Psoas muscle (tissue), 7 donors: ENCODE measurements at regions not wholly inside any gene's neighbourhood (a gene's known extent, or its start where the extent isn't known, plus 50 kb on each side); places are given as distances from the start of the nearest gene placed in this dataset.

ENCODE experiments used
- ATAC-seq, 4 donors: fragments of 200-7000 bp; cut with Tn5 transposase; one replicate each; pipeline ENCODE4 v1.9.1; 2020; ENCODE audit warnings: moderate library complexity in 3 of 4, mild to moderate bottlenecking in 2 of 4
- DNase-seq, 2 donors: peaks; one replicate each; pipeline ENCODE4 v3.0.0-alpha.2; 2020
- H3K27ac ChIP-seq: fragments of 200-600 bp; one replicate; pipeline ENCODE4 v1.8.0; 2022
- H3K27me3 ChIP-seq, 3 donors: fragments of 200-600 bp in 1 of 3; one replicate each; pipeline versions ENCODE4 v1.6.1 to v1.8.0; 2013 to 2022; ENCODE audit warnings: low read length in 2 of 3, mild to moderate bottlenecking in 2 of 3, moderate library complexity in 1 of 3; ENCODE audit not compliant: insufficient read depth in 3 of 3
- H3K36me3 ChIP-seq, 2 donors: fragments of 200-600 bp in 1 of 2; one replicate each; pipeline versions ENCODE4 v1.6.1 to v1.8.0; 2013 to 2022; ENCODE audit warnings: low read depth in 1 of 2, mild to moderate bottlenecking in 1 of 2, moderate library complexity in 1 of 2; ENCODE audit not compliant: insufficient read depth in 1 of 2
- H3K4me1 ChIP-seq: fragments of 200-600 bp; one replicate; pipeline ENCODE4 v1.8.0; 2022
- H3K4me3 ChIP-seq: fragments of 200-600 bp; one replicate; pipeline ENCODE4 v1.8.0; 2022; ENCODE audit warnings: mild to moderate bottlenecking
- H3K9me3 ChIP-seq: fragments of 200-600 bp; one replicate; pipeline ENCODE4 v1.8.0; 2022
- CTCF ChIP-seq: fragments of 200-600 bp; IDR thresholded peaks from one replicate; pipeline ENCODE4 v1.8.0; 2022; ENCODE audit warnings: antibody characterized with exemption
- WGBS, 3 donors: extraction: QIAGEN DNeasy Blood & Tissue Kit; methylation state at CpG; one replicate each; pipeline versions ENCODE4 v1.1.6 to v1.1.7; 2013; 5-methylcytosine and 5-hydroxymethylcytosine counted together
- intact Hi-C, 2 donors: fragments of 100-400 bp; cut with DNase I; formaldehyde crosslinking; loops; one replicate each; pipeline versions ENCODE4 v1.11.0 to v1.14.2; 2022
- donor health status: healthy with polysubstance abuse.
- donor health status: DM: no; HTN: no; CAD: no; lungs with moderate emphysema.
- donor health status: Bipolar disorder and iron deficiency.
- donor health status: healthy.
- donor health status: DM: yes; HTN: yes; CAD: no.
- donor health status: DM: no; HTN: no; CAD: no.
- donor health status: DM: yes; HTN: yes; CAD: no.

GRCh38 chr1:219337588-219337987 lies 163.9 kb downstream of the LYPLAL1 start:
- H3K9me3 ChIP-seq, result no peaks in the 10 kb centered on the region
- H3K27me3 ChIP-seq, result no peaks in the 10 kb centered on the region
- H3K4me1 ChIP-seq, result peaks cover 3% of the 10 kb centered on the region
- no peaks in the 10 kb centered on the region for H3K36me3 ChIP-seq
- ATAC-seq (no peak), DNase-seq (no peak)
- intact Hi-C loops, result no loop called here
- TF ChIP-seq CTCF, result no peak
- no peak overlapping the region for H3K27ac ChIP-seq
- 95 to 97% (median 96%) methylated on average over 1 of the region's 1 CpG for WGBS, 3 donors
- no peak overlapping the region for H3K4me3 ChIP-seq

- H3K4me3 ChIP-seq, result no peak overlapping the region
- peak in 1 of 4 donors; percentile 72 for ATAC-seq
- TF ChIP-seq CTCF, result no peak
- 29 to 58% (median 29%) methylated on average over 1 of the region's 1 CpG for WGBS, 3 donors
- no peak for DNase-seq
- H3K27me3 ChIP-seq, result no peaks in the 10 kb centered on the region
- H3K4me1 ChIP-seq, result peaks cover 3% of the 10 kb centered on the region
- no peaks in the 10 kb centered on the region for H3K36me3 ChIP-seq
- no peaks in the 10 kb centered on the region for H3K9me3 ChIP-seq
- H3K27ac ChIP-seq, result no peak overlapping the region
- intact Hi-C loops, result no loop called here
These were observed 159.9 kb downstream of the LYPLAL1 start for GRCh38 chr1:219333626-219334025.

- peaks cover 0 to 9% of the 10 kb centered on the region in 2 donors for H3K36me3 ChIP-seq
- H3K9me3 ChIP-seq, result no peaks in the 10 kb centered on the region
- no peak overlapping the region for H3K4me3 ChIP-seq
- TF ChIP-seq CTCF, result no peak
- no peak for ATAC-seq
- peaks cover 3% of the 10 kb centered on the region for H3K4me1 ChIP-seq
- no peak overlapping the region for H3K27ac ChIP-seq
- intact Hi-C loops, result no loop called here
- WGBS, 3 donors, result 55 to 66% (median 56%) methylated on average over 5 of the region's 5 CpGs
- no peak for DNase-seq
- no peaks in the 10 kb centered on the region for H3K27me3 ChIP-seq
These were observed 157.7 kb downstream of the LYPLAL1 start for GRCh38 chr1:219331424-219331823.

- no peak for TF ChIP-seq CTCF
- 68 to 98% (median 96%) methylated on average over 2 of the region's 2 CpGs for WGBS, 3 donors
- no peaks in the 10 kb centered on the region for H3K27me3 ChIP-seq
- peaks cover 3% of the 10 kb centered on the region for H3K4me1 ChIP-seq
- no peak overlapping the region for H3K27ac ChIP-seq
- DNase-seq (no peak), ATAC-seq (no peak)
- no peaks in the 10 kb centered on the region for H3K9me3 ChIP-seq
- H3K36me3 ChIP-seq, result peaks cover 0 to 9% of the 10 kb centered on the region in 2 donors
- intact Hi-C loops, result no loop called here
- no peak overlapping the region for H3K4me3 ChIP-seq
These were observed 157.0 kb downstream of the LYPLAL1 start for GRCh38 chr1:219330669-219331068.

- no peaks in the 10 kb centered on the region for H3K27me3 ChIP-seq
- intact Hi-C loops, result no loop called here
- peaks cover 0 to 9% of the 10 kb centered on the region in 2 donors for H3K36me3 ChIP-seq
- peaks cover 3% of the 10 kb centered on the region for H3K4me1 ChIP-seq
- ATAC-seq, result no peak
- DNase-seq, result no peak
- TF ChIP-seq CTCF, result no peak
- no peak overlapping the region for H3K4me3 ChIP-seq
- no peak overlapping the region for H3K27ac ChIP-seq
- no peaks in the 10 kb centered on the region for H3K9me3 ChIP-seq
These were observed 156.3 kb downstream of the LYPLAL1 start for GRCh38 chr1:219330001-219330400.
